HepG2 (cell line): ENCODE measurements at regions not wholly inside any gene's neighbourhood (a gene's known extent, or its start where the extent isn't known, plus 50 kb on each side); places are given as distances from the start of the nearest gene placed in this dataset.

Source experiments
- ARNTL ChIP-seq: sonication (generic); formaldehyde crosslinking; IDR thresholded peaks from 2 replicates; pipeline ENCODE4 v1.4.0; 2020; ENCODE audit warnings: mild to moderate bottlenecking, missing genetic modification reagents
- ATAD3A ChIP-seq: sonication (generic); formaldehyde crosslinking; IDR thresholded peaks from 2 replicates; pipeline ENCODE4 v1.4.0; 2020; ENCODE audit warnings: missing genetic modification reagents
- CENPT ChIP-seq: sonication (generic); formaldehyde crosslinking; IDR thresholded peaks from 2 replicates; pipeline ENCODE4 v1.8.0; 2022; ENCODE audit warnings: low read depth, mild to moderate bottlenecking, moderate library complexity, missing genetic modification reagents
- ELK4 ChIP-seq: sonication (generic); formaldehyde crosslinking; IDR thresholded peaks from 2 replicates; pipeline ENCODE4 v1.9.0; 2021; ENCODE audit warnings: missing genetic modification reagents, borderline replicate concordance
- FOXJ3 ChIP-seq: sonication (generic); formaldehyde crosslinking; IDR thresholded peaks from 2 replicates; pipeline ENCODE4 v1.4.0; 2020; ENCODE audit warnings: missing genetic modification reagents, mild to moderate bottlenecking, borderline replicate concordance
- GMEB1 ChIP-seq: sonication (generic); formaldehyde crosslinking; IDR thresholded peaks from 2 replicates; pipeline ENCODE4 v1.5.1; 2020; ENCODE audit warnings: missing genetic modification reagents, mild to moderate bottlenecking, borderline replicate concordance
- GTF3A ChIP-seq: sonication (generic); formaldehyde crosslinking; conservative IDR thresholded peaks from 2 replicates; pipeline ENCODE4 v1.4.0; 2020; ENCODE audit warnings: mild to moderate bottlenecking, missing genetic modification reagents
- KLF16 ChIP-seq, 2 experiments: sonication (generic) in 1 of 2; formaldehyde crosslinking in 1 of 2; IDR thresholded peaks; 2 replicates each; pipeline versions ENCODE4 v1.6.1 to v1.8.0; 2016 to 2023; ENCODE audit warnings: missing genetic modification reagents in 2 of 2, missing compliant biosample characterization in 1 of 2
- PTBP1 ChIP-seq: fragments of 200-400 bp; formaldehyde crosslinking; IDR thresholded peaks from 2 replicates; pipeline ENCODE4 v1.6.1; 2018; ENCODE audit warnings: low read length, low read depth; ENCODE audit not compliant: poor library complexity, severe bottlenecking
- RFXANK ChIP-seq: IDR thresholded peaks from 2 replicates; pipeline ENCODE4 v1.6.1; 2016
- SMAD1 ChIP-seq: sonication (generic); formaldehyde crosslinking; IDR thresholded peaks from 2 replicates; pipeline ENCODE4 v1.4.0; 2020; ENCODE audit warnings: missing genetic modification reagents, low read depth, mild to moderate bottlenecking, borderline replicate concordance
- SP4 ChIP-seq: sonication (generic); formaldehyde crosslinking; IDR thresholded peaks from 2 replicates; pipeline ENCODE4 v1.8.1; 2023; ENCODE audit warnings: mild to moderate bottlenecking, missing genetic modification reagents
- TBX2 ChIP-seq: sonication (generic); formaldehyde crosslinking; IDR thresholded peaks from 2 replicates; pipeline ENCODE4 v1.5.0; 2020; ENCODE audit warnings: missing genetic modification reagents, mild to moderate bottlenecking, borderline replicate concordance
- TERF1 ChIP-seq: sonication (generic); formaldehyde crosslinking; IDR thresholded peaks from 2 replicates; pipeline ENCODE4 v1.8.0; 2022; ENCODE audit warnings: mild to moderate bottlenecking, missing genetic modification reagents, moderate library complexity
- ZNF274 ChIP-seq: sonication (generic); formaldehyde crosslinking; IDR thresholded peaks from 2 replicates; pipeline ENCODE4 v1.5.1; 2020; ENCODE audit warnings: mild to moderate bottlenecking, missing genetic modification reagents
- ZNF367 ChIP-seq: sonication (generic); formaldehyde crosslinking; IDR thresholded peaks from 2 replicates; pipeline ENCODE4 v1.4.0; 2020; ENCODE audit warnings: missing genetic modification reagents, borderline replicate concordance
- ZNF781 ChIP-seq: sonication (generic); formaldehyde crosslinking; IDR thresholded peaks from 2 replicates; pipeline ENCODE4 v1.5.1; 2020; ENCODE audit warnings: borderline replicate concordance, mild to moderate bottlenecking, missing genetic modification reagents; ENCODE audit errors: not compliant biosample characterization
- ZSCAN9 ChIP-seq: IDR thresholded peaks from 2 replicates; pipeline ENCODE4 v1.6.1; 2016; ENCODE audit warnings: borderline replicate concordance
- TF ChIP-seq, protein P1 (sequence below): sonication (generic); formaldehyde crosslinking; IDR thresholded peaks from 2 replicates; pipeline ENCODE4 v1.5.0; 2020; ENCODE audit warnings: mild to moderate bottlenecking, missing genetic modification reagents, moderate library complexity
- TF ChIP-seq, protein P2 (sequence below): IDR thresholded peaks from 2 replicates; pipeline ENCODE4 v1.6.1; 2012; ENCODE audit warnings: low read depth, low read length, improper control_type of control experiment
- TF ChIP-seq, protein P3 (sequence below): sonication (generic); formaldehyde crosslinking; IDR thresholded peaks from 2 replicates; pipeline ENCODE4 v1.4.0; 2020; ENCODE audit warnings: mild to moderate bottlenecking, missing genetic modification reagents

DNA sequence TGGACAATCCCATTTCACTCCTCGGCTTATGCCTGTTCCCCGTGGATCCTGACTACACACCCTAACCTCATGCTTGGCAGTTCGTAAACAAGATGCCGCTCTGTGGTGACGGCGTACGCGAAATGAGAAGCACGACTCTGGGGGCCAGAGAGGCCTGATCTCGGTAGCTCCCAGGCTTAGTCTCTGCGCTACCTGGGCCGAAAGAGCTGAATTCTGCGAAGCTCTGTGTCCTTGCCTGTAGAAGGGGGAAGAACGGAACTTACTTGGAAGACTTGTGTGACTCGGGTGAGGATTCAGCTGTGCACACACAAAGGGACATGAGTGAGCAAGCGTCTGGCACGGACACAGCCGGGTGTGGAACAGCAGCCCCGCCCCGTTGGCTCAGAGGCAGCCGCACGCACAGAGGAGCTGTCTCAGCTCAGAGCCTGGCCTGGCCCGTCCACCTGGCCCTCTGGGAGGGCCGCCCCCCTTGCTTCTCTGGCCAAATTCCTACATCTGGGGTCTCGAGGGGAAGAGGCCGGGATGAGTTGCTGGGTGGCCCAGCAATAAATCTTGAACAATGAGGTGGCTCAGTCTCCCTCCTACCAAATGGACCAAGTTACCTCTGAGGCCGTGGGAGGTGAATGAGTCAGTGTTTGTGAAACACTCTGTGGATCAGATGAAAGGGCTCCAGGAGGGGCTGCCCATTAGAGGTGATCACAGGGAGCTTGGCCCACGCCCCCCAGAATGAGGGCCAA, 83.8 kb downstream of the PDGFA start (continued):
- TF ChIP-seq, protein P1, sequence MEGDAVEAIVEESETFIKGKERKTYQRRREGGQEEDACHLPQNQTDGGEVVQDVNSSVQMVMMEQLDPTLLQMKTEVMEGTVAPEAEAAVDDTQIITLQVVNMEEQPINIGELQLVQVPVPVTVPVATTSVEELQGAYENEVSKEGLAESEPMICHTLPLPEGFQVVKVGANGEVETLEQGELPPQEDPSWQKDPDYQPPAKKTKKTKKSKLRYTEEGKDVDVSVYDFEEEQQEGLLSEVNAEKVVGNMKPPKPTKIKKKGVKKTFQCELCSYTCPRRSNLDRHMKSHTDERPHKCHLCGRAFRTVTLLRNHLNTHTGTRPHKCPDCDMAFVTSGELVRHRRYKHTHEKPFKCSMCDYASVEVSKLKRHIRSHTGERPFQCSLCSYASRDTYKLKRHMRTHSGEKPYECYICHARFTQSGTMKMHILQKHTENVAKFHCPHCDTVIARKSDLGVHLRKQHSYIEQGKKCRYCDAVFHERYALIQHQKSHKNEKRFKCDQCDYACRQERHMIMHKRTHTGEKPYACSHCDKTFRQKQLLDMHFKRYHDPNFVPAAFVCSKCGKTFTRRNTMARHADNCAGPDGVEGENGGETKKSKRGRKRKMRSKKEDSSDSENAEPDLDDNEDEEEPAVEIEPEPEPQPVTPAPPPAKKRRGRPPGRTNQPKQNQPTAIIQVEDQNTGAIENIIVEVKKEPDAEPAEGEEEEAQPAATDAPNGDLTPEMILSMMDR (CRISPR knock-in tag): 0 out of 2 replicates have a peak, but pooled peaks have one; percentile 4
- TF ChIP-seq ATAD3A (CRISPR knock-in tag) (no peak), ZNF781 (no peak), ELK4 (CRISPR knock-in tag) (no peak), SP4 (CRISPR knock-in tag) (0 out of 2 replicates have a peak, but pooled peaks have one; percentile 11), ARNTL (CRISPR knock-in tag) (no peak), GTF3A (CRISPR knock-in tag) (no peak), FOXJ3 (no peak), GMEB1 (CRISPR knock-in tag) (peak; percentile 20; the same call in 1 of the 2 replicates), CENPT (CRISPR knock-in tag) (no peak), SMAD1 (CRISPR knock-in tag) (no peak), KLF16 (CRISPR knock-in tag; IDR thresholded peaks at IDR 0.05) (no peak), RFXANK (CRISPR knock-in tag) (no peak), ZNF274 (CRISPR knock-in tag) (0 out of 2 replicates have a peak, but pooled peaks have one; percentile 19), ZSCAN9 (CRISPR knock-in tag) (no peak), ZNF367 (CRISPR knock-in tag) (no peak), TBX2 (0 out of 2 replicates have a peak, but pooled peaks have one; percentile 11), PTBP1 (no peak), TERF1 (CRISPR knock-in tag) (no peak)
- TF ChIP-seq, protein P2, sequence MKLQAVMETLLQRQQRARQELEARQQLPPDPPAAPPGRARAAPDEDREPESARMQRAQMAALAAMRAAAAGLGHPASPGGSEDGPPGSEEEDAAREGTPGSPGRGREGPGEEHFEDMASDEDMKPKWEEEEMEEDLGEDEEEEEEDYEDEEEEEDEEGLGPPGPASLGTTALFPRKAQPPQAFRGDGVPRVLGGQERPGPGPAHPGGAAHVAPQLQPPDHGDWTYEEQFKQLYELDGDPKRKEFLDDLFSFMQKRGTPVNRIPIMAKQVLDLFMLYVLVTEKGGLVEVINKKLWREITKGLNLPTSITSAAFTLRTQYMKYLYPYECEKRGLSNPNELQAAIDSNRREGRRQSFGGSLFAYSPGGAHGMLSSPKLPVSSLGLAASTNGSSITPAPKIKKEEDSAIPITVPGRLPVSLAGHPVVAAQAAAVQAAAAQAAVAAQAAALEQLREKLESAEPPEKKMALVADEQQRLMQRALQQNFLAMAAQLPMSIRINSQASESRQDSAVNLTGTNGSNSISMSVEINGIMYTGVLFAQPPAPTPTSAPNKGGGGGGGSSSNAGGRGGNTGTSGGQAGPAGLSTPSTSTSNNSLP: no peak
- TF ChIP-seq, protein P3, sequence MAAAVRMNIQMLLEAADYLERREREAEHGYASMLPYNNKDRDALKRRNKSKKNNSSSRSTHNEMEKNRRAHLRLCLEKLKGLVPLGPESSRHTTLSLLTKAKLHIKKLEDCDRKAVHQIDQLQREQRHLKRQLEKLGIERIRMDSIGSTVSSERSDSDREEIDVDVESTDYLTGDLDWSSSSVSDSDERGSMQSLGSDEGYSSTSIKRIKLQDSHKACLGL (CRISPR knock-in tag): peak; percentile 20; the same call in 1 of the 2 replicates
